WERI-Rb-1 (cell line): ENCODE measurements at regions not wholly inside any gene's neighbourhood (a gene's known extent, or its start where the extent isn't known, plus 50 kb on each side); places are given as distances from the start of the nearest gene placed in this dataset.

Experiments used
- DNase-seq: peaks from one replicate; pipeline ENCODE4 v3.0.0-alpha.2; 2020
- H3K27ac ChIP-seq: fragments of 250-450 bp; sonication (Bioruptor Pico); 2 replicates; pipeline ENCODE4 v1.5.1; 2020; ENCODE audit warnings: mild to moderate bottlenecking, moderate library complexity
- H3K27me3 ChIP-seq: fragments of 250-450 bp; sonication (Bioruptor Pico); 2 replicates; pipeline ENCODE4 v1.5.1; 2021; ENCODE audit warnings: mild to moderate bottlenecking, low read depth, moderate library complexity; ENCODE audit not compliant: insufficient read depth, severe bottlenecking
- H3K36me3 ChIP-seq: fragments of 250-450 bp; sonication (Bioruptor Pico); 2 replicates; pipeline ENCODE4 v1.5.1; 2020; ENCODE audit warnings: mild to moderate bottlenecking, moderate library complexity
- H3K4me3 ChIP-seq: 2 replicates; pipeline ENCODE4 v1.5.1; 2011; ENCODE audit warnings: low read depth, mild to moderate bottlenecking, control low read depth, low read length
- H3K9me3 ChIP-seq: fragments of 250-450 bp; sonication (Bioruptor Pico); 2 replicates; pipeline ENCODE4 v1.5.1; 2021; ENCODE audit warnings: mild to moderate bottlenecking, moderate library complexity; ENCODE audit not compliant: severe bottlenecking
- TF ChIP-seq, protein P1 (sequence below): IDR thresholded peaks from 2 replicates; pipeline ENCODE4 v1.5.1; 2011; ENCODE audit warnings: low read depth, mild to moderate bottlenecking, control low read depth, inconsistent platforms, low read length

- Histone ChIP-seq H3K27ac (no peak overlapping the region), H3K27me3 (no peaks in the 10 kb centered on the region), H3K36me3 (no peaks in the 10 kb centered on the region), H3K4me3 (no peak overlapping the region), H3K9me3 (no peaks in the 10 kb centered on the region)
- DNase-seq: no peak
- TF ChIP-seq, protein P1, sequence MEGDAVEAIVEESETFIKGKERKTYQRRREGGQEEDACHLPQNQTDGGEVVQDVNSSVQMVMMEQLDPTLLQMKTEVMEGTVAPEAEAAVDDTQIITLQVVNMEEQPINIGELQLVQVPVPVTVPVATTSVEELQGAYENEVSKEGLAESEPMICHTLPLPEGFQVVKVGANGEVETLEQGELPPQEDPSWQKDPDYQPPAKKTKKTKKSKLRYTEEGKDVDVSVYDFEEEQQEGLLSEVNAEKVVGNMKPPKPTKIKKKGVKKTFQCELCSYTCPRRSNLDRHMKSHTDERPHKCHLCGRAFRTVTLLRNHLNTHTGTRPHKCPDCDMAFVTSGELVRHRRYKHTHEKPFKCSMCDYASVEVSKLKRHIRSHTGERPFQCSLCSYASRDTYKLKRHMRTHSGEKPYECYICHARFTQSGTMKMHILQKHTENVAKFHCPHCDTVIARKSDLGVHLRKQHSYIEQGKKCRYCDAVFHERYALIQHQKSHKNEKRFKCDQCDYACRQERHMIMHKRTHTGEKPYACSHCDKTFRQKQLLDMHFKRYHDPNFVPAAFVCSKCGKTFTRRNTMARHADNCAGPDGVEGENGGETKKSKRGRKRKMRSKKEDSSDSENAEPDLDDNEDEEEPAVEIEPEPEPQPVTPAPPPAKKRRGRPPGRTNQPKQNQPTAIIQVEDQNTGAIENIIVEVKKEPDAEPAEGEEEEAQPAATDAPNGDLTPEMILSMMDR: no peak
Measured at GRCh38 chr9:4935001-4935672, 49.9 kb upstream of the JAK2 start.
